Cardiac septum (tissue), 1 donor: ENCODE measurements at regions not wholly inside any gene's neighbourhood (a gene's known extent, or its start where the extent isn't known, plus 50 kb on each side); places are given as distances from the start of the nearest gene placed in this dataset.
"Not testable (repeated sequence)": the region's sequence is repeated elsewhere in the genome, so short reads cannot be mapped to it uniquely, and the experiment has no call there.

Experiments
- DNase-seq: peaks from one replicate; pipeline ENCODE4 v3.0.0-alpha.2; 2020; ENCODE audit warnings: low spot score
- intact Hi-C: fragments of 100-400 bp; cut with DNase I; formaldehyde crosslinking; loops from one replicate; pipeline ENCODE4 v1.14.0; 2022
- donor health status: DM: no; HTN: no; CAD: no.

DNA sequence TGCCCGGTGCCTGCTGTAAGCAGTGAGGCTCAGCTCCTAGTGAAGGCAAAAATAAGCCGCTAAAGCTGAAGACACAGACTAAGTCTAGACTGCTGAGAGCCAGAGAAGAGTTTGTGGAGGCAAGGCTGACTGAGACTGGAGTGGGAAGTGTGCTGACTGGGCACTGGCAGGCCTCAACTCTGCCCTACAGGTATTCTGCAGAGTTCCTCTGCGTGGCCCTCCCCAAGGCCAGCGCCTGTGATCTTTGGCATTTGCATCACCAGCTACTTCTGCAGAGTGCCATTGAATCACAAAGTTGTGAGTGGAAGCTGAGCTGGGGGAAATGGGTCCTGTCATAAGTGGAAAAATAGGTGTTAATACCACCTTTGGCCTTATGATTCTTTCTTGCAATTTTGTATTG, 905.7 kb downstream of the PLA2G4A start:
- intact Hi-C loops = no loop called here
- no peak for DNase-seq

DNA sequence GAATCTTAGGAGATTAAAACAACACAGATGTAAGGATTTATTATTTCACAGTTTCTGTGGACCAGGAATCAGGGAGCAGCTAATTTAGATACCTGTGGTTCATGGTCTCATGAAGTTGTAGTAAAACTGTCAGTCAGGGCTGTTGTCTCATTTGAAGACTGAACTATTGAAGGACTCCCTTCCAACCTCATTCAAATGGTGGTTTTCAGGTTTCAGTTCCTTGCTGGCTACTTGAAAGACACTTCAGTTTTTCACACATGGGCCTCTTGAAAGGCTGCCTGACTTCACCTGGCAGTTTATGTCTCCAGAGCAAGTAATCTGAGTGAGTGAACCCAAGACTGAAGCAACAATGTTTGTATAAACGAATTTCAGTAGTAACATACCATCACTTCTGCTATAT, 915.9 kb downstream of the PLA2G4A start:
- DNase-seq = no peak

DNA sequence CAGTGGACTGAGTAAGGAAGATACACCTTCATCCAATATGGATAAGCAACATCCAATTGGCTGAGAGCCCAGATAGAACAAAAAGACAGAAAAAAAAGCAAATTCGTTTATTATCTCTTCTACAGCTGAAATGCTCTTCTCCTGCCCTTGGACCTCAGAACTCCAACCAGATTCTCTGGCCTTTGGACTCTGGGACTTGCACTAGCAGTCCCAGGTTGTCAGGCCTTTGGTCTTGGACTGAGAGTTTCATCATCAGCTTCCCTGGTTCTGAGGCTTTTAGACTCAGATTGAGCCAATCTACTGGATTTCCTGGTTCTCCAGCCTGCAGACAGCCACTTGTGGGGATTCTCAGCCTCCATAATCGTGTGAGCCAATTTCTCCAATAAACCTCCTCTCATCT, 926.8 kb downstream of the PLA2G4A start:
- DNase-seq = no peak
- intact Hi-C loops = no loop called here

More for the DNA sequence above, 915.9 kb downstream of the PLA2G4A start:
- intact Hi-C loops = no loop called here

DNA sequence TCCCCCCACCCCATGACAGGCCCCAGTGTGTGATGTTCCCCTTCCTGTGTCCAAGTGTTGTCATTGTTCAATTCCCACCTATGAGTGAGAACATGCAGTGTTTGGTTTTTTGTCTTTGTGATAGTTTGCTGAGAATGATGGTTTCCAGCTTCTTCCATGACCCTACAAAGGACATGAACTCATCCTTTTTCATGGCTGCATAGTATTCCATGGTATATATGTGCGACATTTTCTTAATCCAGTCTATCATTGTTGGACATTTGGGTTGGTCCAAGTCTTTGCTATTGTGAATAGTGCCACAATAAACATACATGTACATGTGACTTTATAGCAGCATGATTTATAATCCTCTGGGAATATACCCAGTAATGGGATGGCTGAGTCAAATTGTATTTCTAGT, 927.9 kb downstream of the PLA2G4A start:
- DNase-seq, intact Hi-C loops: not testable (repeated sequence)

DNA sequence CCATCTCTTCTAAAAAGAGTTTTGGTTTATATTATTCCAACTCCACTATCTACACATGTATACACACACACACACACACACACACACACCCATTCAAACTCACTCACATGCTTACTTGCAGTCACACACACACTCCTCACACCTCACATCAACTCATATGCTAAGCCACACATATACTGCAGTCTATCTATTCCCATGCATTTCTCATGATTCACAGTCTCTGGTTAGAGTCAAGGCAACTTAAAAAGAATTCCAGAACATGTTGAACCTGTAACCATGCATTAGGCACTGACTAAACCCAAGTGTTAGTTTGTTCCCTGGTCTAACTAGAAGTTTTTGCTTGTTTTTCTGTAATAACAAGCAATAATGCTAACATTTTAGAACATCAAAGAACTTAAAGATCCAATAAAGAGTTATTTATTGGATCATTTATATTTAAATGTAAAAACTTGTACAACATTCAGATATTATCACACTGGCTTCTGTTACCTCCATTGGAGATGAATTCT, 931.1 kb downstream of the PLA2G4A start:
- intact Hi-C loops = no loop called here
- no peak for DNase-seq

DNA sequence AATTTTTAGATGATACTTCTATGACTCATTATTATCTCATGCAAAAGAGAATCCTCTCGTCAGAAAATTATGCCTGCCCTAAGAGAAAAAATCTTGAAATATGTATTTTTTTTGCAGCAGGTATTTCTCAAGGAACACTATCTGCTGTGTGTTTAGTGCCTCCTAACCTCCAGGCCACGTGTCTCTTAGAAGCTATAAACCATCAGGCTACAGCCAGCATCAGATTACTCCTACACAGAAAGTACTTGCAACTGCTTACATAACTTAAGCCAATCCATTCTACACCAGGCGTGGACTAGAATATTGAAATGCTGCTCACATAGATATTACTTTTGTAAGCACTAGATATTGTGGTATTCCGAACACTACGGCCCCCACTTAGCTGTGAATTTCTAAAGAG, 933.4 kb downstream of the PLA2G4A start:
- no peak for DNase-seq
- intact Hi-C loops = no loop called here

DNA sequence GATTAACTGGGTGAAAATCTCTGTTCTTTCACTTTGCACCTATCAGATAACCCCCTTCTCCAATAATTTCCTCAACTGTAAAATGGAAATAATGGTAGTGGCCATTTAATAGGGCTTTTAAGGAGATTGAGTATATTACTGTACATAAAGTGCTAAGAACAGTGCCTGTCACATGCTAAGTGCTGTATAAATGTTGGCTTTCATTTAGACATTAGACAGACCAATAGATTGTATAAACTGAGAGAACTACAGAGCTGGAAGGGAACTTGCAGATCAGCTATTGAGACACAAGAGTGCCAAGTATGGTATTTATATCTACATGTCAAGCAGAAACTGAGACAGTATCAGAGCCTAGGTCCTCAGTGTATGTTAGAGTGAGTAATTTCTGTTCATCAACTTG, 934.7 kb downstream of the PLA2G4A start:
- intact Hi-C loops = no loop called here
- no peak for DNase-seq

DNA sequence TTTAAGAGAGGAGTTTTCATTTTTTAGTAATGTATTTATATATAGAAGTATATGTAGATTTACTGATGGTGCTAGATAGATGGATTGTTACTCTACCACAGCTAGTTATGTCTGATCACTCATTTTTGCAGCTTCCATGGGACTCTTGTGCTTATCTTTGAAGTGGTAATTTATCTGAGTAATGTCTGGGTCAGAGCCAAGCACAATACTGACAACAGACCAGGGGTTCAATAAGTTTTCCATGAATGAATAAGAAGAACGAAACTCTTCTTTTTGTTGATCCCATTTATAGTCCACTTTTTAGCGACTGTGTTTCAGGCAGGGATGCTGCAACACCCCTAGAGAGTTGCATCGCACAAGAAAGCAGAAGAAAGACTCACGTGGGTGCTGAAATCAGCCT, 935.2 kb downstream of the PLA2G4A start:
- intact Hi-C loops = no loop called here
- no peak for DNase-seq

DNA sequence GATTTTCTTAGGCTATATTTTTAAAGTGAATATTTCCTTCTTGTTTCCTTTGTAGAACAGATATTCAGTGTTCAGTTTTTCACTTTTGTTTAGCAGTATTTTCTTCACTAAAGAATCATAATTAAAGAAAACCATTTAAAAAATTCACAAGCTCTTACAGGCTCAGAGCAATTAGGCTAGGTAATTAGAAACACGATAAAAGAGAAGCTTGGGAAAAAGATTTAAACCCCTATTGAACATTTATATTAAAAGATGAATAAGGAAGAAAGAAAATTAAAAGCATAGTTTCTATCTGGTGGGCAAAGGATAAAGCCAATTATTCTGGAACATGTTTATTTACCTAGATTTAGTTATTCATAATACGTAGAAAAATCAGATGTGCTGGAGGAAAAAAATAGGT, 942.6 kb downstream of the PLA2G4A start:
- intact Hi-C loops = no loop called here

DNA sequence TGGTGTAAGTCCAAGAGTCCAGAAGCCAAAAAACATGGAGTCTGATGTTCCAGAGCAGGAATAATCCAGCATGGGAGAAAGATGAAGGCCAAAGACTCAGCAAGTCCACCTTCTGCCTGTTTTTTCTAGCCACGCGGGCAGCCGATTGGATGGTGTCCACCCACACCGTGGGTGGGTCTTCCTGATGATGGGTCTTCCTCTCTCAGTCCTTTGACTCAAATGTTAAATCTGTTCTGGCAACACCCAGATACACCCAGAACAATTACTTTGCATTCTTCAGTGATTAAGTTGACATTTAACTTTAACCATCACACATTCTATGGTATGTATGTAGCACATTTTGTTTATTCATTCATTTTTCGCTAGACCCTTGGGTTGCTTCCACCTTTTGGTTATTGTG, 944.4 kb downstream of the PLA2G4A start:
- intact Hi-C loops = no loop called here
- DNase-seq = no peak

More for the DNA sequence above, 942.6 kb downstream of the PLA2G4A start:
- DNase-seq = no peak

DNA sequence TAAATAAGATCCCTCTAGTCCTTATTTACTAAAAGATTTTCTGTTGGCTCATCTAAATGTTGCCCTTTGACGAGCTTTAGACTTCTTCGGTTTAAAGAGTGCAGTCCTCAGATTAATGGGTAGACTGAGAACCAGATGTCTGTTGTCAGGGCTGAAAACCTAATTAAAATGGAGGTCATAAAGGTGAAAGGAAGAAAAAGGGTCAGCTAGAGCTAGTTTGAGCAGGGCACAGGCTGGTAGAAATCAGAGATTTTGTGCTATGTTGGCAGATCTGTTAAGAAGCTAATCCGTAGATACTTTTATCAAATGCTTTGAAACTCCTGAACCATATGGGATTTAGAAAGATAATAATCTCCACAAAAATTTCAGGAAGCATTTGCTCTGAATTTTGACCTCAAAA, 959.0 kb downstream of the PLA2G4A start:
- DNase-seq = no peak
- intact Hi-C loops = no loop called here

DNA sequence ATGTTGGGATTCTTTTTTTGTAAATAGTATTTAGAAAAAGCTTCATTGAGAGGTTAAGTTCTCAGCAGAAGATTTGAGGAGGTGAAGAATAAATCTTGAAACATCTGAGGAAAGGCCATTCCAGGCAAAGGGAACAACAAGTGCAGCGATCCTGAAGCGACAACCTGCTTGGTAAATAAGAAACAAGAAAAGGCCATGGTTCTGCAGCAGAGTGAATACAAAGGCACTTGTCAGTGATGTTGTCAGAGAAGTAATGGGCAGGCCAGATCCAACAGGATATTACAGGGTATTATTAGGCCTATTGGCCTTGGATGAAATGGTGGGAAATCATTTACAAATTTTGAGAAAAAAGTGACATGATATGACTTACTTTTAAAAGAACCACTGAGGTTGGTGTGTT, 960.0 kb downstream of the PLA2G4A start:
- no peak for DNase-seq
- intact Hi-C loops = no loop called here

DNA sequence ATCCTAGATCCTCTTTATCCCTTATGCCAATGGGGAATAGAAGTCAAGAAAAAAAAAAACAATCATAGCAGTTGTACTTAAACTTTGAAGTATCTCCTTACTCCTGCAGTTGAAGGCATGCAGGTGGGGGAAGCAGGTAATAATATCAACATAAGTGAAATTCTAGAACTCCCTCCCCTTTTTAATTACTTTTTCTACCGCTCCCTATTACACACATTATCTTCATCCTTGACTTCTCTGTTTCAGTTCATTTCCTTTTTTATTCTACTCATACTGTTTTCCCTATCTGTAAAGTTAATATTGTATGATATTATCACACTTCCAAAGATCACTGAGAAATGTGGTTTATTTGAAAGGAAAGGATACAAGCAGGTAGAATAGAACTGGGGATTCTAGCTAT, 962.0 kb downstream of the PLA2G4A start:
- DNase-seq = no peak

DNA sequence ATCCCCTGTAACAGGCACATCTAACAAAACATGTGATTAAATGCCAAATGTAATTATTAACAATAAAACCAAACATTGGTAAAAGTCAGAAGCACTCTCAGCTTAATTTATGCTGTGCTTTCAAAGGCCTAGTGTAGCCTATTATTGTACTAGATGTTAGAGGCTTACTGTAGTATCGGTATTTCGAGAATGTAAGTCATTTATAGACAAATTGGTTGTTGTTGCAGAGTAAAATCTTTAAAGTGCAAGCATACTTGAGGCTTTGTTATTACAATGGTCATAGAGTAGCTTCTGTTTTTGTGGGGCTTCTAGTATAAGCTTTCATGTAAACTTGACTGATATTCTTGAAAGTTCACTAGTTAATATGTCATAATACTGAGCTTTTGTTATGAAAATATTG, 965.8 kb downstream of the PLA2G4A start:
- intact Hi-C loops = no loop called here
- DNase-seq = no peak

More for the DNA sequence above, 962.0 kb downstream of the PLA2G4A start:
- intact Hi-C loops = no loop called here

DNA sequence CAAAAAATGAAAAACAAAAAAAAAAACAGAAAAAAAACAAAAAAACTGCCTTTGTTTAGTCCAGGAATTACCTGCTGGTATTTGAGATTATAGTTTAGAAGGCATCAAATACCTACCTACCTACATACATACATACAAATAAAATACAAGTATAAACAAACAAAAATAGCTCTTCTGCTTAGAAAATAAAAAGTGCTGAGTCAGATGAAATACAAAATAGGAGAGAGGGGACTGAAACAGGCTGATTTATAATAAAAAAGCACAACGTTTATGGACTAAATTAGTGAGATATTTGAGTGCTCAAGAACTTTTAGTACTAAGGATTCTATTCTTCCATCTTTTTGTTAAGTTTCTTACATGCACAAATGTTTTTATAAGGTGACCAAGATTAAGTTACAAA, 980.8 kb downstream of the PLA2G4A start:
- intact Hi-C loops = no loop called here
- DNase-seq = no peak

DNA sequence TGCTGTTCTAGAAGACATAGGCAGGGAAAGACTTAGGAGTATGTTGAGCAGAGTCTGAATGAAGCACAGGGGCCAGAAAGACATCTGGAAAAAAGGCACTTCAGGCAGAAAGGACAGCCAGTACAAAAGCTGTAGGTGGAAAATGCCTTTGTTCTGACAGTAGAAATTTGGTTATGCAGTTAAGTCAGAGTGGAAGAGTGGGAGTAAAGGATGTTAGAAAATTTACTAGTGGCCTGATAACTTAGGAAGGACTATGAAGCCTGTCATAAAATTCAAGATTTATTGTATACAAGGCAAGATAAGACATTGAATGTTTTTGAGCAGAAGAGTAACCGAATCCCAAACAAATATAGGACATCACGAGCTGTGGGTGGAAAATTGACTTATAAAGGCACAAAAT, 987.9 kb downstream of the PLA2G4A start:
- DNase-seq = no peak
- intact Hi-C loops = no loop called here

DNA sequence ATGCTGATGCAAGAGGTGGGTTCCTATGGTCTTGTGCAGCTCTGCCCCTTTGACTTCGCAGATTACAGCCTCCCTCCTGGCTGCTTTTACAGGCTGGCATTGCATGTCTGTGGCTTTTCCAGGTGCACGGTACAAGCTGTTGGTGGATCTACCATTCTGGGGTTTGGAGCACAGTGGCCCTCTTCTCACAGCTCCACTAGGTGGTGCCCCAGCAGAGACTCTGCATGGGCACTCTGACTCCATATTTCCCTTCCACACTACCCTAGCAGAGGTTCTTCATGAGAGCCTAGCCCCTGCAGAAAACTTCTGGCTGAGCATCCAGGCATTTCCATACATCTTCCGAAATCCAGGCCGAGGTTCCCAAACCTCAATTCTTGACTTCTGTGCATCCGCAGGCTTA, 989.0 kb downstream of the PLA2G4A start:
- intact Hi-C loops = no loop called here
- no peak for DNase-seq

DNA sequence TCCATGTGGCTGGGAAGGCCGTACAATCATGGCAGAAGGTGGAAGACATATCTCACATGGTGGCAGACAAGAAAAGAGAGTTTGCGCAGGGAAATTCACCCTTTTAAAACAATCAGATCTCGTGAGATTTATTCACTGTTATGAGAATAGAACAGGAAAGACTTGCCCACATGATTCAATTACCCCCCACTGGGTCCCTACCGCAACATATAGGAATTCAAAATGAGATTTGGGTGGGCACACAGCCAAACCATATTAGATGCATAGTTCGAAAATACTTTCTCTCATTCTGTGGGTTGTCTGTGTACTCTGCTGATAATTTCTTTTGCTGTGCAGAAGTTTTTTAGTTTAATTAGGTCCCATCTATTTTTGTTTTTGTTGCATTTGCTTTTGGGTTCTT, 990.3 kb downstream of the PLA2G4A start:
- DNase-seq = no peak
- intact Hi-C loops = no loop called here

DNA sequence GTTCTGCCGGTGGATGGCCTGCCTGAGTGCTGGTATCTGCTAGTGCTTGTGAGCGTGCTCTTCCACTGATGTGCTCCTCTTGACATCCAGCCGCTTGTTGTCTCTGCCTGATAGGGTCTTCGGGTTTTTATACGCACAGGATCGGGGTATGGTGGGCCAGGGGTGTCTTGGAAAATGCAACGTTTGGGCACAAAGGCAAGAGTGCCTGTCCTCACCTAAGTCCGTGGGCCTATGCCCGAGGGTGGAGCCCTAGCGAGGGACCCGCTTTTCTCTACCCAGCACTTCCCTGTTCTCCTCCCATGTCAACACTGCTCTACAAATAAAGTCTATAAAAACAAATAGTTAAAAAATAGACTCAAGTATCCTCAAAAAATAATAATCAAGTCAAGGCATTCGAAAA, 1007.8 kb downstream of the PLA2G4A start:
- no peak for DNase-seq
- intact Hi-C loops = no loop called here

DNA sequence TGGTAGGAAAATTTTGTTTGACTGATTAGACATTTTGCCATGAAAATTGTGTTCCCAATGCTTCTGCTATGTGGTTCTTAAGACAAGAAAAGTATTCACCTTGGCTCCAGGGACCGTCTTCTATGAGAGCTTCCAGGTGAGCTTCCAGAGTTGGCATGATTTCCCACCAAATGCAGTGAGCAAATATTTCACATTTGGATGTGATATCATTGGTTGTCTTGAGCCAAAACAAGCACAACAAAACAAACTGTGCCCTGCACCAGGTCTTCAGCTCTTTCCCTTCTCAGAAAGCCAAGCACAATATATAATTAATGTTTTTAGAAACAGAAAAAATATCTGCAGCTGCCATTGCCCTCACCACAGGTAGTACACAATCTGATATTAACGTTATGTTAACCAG, 1009.0 kb downstream of the PLA2G4A start:
- intact Hi-C loops = no loop called here
- DNase-seq = no peak

DNA sequence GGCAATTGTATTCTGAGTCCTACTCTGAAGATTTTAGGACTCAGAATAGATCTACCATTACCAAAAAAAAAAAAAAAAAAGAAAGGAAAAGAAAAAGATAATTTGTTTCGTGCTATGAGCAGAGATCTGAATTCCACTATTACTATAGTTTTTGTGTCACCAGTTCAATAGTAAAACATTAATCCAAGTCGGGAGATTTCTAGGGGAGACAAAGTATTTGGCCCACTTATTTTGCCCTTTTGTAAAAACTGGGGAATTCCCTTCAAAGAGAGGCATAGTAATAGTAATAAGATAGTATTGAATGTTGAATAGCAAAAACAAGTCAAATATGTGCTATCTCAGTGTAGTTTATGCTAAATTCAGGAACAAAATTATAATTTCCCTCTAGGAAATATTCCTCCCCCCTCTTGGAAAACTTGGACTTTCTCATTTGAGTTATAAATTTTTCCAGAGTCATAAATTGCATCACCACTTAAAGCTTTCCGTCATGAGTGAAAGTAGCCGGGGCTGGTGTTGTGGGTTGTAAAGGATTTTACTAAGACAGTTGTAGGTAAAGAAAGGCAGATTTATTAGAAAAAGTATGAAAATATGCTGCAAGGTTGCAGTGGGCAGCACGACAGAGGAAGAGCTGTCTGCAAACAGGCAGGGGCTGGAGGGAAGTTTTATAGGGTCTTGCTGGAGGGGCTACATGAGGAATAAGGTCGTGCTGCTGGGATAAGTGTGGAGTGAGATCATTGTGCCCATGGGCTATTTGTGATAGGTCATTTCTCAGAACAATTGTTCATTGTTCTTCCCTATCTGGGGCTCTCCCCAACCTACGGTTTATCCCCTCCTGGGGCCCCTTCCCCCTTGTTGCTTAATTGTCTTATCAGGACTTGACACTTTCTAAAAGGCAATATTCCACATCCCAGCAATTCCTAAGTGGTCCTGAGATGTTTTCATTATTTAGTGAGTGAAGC, 1009.9 kb downstream of the PLA2G4A start:
- no peak for DNase-seq
- intact Hi-C loops = no loop called here
